Astrocyte of the cerebellum (primary cell): ENCODE measurements at regions not wholly inside any gene's neighbourhood (a gene's known extent, or its start where the extent isn't known, plus 50 kb on each side); places are given as distances from the start of the nearest gene placed in this dataset.

ENCODE experiments used
- DNase-seq: peaks from one replicate; pipeline ENCODE4 v3.0.0-alpha.2; 2011; ENCODE audit warnings: low read depth
- H3K4me3 ChIP-seq: 2 replicates; pipeline ENCODE4 v1.5.1; 2011; ENCODE audit warnings: mild to moderate bottlenecking, low read depth, low read length, moderate library complexity
- in situ Hi-C: cut with HindIII; loops from 2 replicates; pipeline ENCODE4 v1.10.0; 2017; ENCODE audit warnings: low sequenced_read_pairs
- TF ChIP-seq, protein P1 (sequence below): IDR thresholded peaks from 2 replicates; pipeline ENCODE4 v1.5.1; 2012; ENCODE audit warnings: low read length, low read depth, moderate library complexity, mild to moderate bottlenecking; ENCODE audit errors: missing control alignments

- TF ChIP-seq, protein P1, sequence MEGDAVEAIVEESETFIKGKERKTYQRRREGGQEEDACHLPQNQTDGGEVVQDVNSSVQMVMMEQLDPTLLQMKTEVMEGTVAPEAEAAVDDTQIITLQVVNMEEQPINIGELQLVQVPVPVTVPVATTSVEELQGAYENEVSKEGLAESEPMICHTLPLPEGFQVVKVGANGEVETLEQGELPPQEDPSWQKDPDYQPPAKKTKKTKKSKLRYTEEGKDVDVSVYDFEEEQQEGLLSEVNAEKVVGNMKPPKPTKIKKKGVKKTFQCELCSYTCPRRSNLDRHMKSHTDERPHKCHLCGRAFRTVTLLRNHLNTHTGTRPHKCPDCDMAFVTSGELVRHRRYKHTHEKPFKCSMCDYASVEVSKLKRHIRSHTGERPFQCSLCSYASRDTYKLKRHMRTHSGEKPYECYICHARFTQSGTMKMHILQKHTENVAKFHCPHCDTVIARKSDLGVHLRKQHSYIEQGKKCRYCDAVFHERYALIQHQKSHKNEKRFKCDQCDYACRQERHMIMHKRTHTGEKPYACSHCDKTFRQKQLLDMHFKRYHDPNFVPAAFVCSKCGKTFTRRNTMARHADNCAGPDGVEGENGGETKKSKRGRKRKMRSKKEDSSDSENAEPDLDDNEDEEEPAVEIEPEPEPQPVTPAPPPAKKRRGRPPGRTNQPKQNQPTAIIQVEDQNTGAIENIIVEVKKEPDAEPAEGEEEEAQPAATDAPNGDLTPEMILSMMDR: no peak
- DNase-seq: no peak
- no peak overlapping the region for H3K4me3 ChIP-seq
- in situ Hi-C loops: no loop called here
Observed at GRCh38 chr11:28457481-28458065, 349.4 kb downstream of the METTL15 start.

GRCh38 chr11:28448186-28448585 is 340.0 kb downstream of the METTL15 start:
- TF ChIP-seq, protein P1: no peak
- in situ Hi-C loops: no loop called here
- H3K4me3 ChIP-seq: no peak overlapping the region
- DNase-seq: no peak

- in situ Hi-C loops: no loop called here
- no peak overlapping the region for H3K4me3 ChIP-seq
- TF ChIP-seq, protein P1: no peak
- peak; percentile 24 for DNase-seq
Observed at GRCh38 chr11:28447226-28447625, 339.0 kb downstream of the METTL15 start.

- DNase-seq: no peak
- no peak overlapping the region for H3K4me3 ChIP-seq
- TF ChIP-seq, protein P1: no peak
- in situ Hi-C loops: no loop called here
Observed at GRCh38 chr11:28442131-28442530, 333.9 kb downstream of the METTL15 start.

DNA sequence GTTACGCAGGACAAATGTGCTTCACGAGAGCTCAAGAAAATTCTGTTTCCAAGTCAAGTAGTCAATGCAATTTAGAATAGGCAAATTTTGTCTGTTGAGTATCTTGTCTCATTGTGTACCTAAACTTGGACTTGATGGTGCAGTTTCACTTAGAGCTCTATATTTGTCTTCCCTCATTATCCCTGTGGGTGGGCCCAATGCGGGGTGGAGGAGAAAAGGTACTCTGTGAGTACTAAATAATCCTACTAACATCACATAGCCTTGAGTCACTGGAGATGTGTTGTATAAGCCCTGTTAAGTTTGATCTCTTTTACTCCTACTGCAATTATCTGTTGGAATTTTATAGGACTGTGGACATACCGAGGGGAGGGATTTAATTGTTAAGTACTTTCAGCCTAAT is 331.2 kb downstream of the METTL15 start:
- TF ChIP-seq, protein P1: no peak
- H3K4me3 ChIP-seq: no peak overlapping the region
- DNase-seq: no peak
- in situ Hi-C loops: no loop called here

DNA sequence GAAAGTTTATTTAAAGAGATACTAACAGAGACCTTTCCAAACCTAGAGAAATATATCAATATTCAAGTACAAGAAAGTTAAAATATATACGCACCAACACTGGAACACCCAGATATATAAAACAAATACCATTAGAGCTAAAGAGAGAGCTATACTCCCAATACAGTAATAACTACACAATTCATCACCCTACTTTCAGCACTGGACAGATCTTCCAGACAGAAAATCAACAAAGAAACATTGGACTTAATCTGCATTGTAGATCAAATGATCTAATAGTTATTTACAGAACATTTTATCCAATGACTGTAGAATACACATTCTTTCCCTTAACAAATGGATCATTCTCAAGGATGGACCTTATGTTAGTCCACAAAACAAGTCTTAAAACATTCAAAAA is 311.9 kb downstream of the METTL15 start:
- TF ChIP-seq, protein P1: no peak
- no peak for DNase-seq
- in situ Hi-C loops: no loop called here

More for the DNA sequence above, 311.9 kb downstream of the METTL15 start:
- no peak overlapping the region for H3K4me3 ChIP-seq
